ENCODE measurements at regions not wholly inside any gene's neighbourhood (a gene's known extent, or its start where the extent isn't known, plus 50 kb on each side); places are given as distances from the start of the nearest gene placed in this dataset.

- H3K27ac Mint-ChIP-seq: peak overlapping the region; percentile 92
Observed at GRCh38 chr13:55013051-55013450, 1984.4 kb downstream of the OLFM4 start.

GRCh38 chr13:55029280-55029679 lies 2000.7 kb downstream of the OLFM4 start:
- no peak for DNase-seq (ENCODE audit: low spot score)
- Mint-ChIP-seq H3K27ac (no peak overlapping the region), H3K9me3 (peaks cover 28% of the 10 kb centered on the region), H3K27me3 (ENCODE audit: low read depth) (peaks cover 7% of the 10 kb centered on the region), H3K4me1 (no peaks in the 10 kb centered on the region; the same call in 1 of the 2 replicates), H3K36me3 (peaks cover 24% of the 10 kb centered on the region), H3K4me3 (no peak overlapping the region)
- ChIA-PET POLR2A (no interaction called here), CTCF (no interaction called here)
- TF ChIP-seq ZNF396 (CRISPR knock-in tag; IDR thresholded peaks at IDR 0.05; ENCODE audit: borderline replicate concordance) (no peak), NFATC4 (CRISPR knock-in tag; IDR thresholded peaks at IDR 0.05) (no peak), TEAD1 (CRISPR knock-in tag; IDR thresholded peaks at IDR 0.05) (no peak), CBFB (CRISPR knock-in tag; IDR thresholded peaks at IDR 0.05; ENCODE audit: low read depth) (no peak), NR3C1 (CRISPR knock-in tag; conservative IDR thresholded peaks at IDR 0.05; ENCODE audit: low read depth) (no peak), CDX4 (CRISPR knock-in tag; IDR thresholded peaks at IDR 0.05; ENCODE audit: borderline replicate concordance) (no peak)
- ATAC-seq: no peak

More at GRCh38 chr13:55013051-55013450, 1984.4 kb downstream of the OLFM4 start:
- CTCF ChIA-PET: interaction anchor here (0.7 kb wide), 1 partner anchor 11 kb away, joined by 3 read pairs; no protein-coding TSS in a partner anchor
- no peaks in the 10 kb centered on the region for H3K27me3 Mint-ChIP-seq (ENCODE audit: low read depth)
- H3K9me3 Mint-ChIP-seq: peaks cover 14% of the 10 kb centered on the region
- peaks cover 36% of the 10 kb centered on the region for H3K4me1 Mint-ChIP-seq
- H3K36me3 Mint-ChIP-seq: peaks cover 7% of the 10 kb centered on the region
- TF ChIP-seq IRF1 (CRISPR knock-in tag; IDR thresholded peaks at IDR 0.05) (no peak), RELA (CRISPR knock-in tag; IDR thresholded peaks at IDR 0.05; ENCODE audit: borderline replicate concordance) (no peak), MLX (CRISPR knock-in tag; IDR thresholded peaks at IDR 0.05) (no peak), ESRRA (CRISPR knock-in tag; IDR thresholded peaks at IDR 0.05; ENCODE audit: borderline replicate concordance) (no peak), ZBTB21 (CRISPR knock-in tag; IDR thresholded peaks at IDR 0.05; ENCODE audit: borderline replicate concordance) (no peak), ZNF425 (CRISPR knock-in tag; conservative IDR thresholded peaks at IDR 0.05) (no peak), ZNF232 (CRISPR knock-in tag; IDR thresholded peaks at IDR 0.05) (no peak), ZNF416 (CRISPR knock-in tag; IDR thresholded peaks at IDR 0.05) (no peak), NFE2L1 (CRISPR knock-in tag; IDR thresholded peaks at IDR 0.05) (no peak), E2F5 (CRISPR knock-in tag; IDR thresholded peaks at IDR 0.05) (no peak), OVOL2 (CRISPR knock-in tag; IDR thresholded peaks at IDR 0.05; ENCODE audit: borderline replicate concordance) (no peak), TCF7 (CRISPR knock-in tag; IDR thresholded peaks at IDR 0.05; ENCODE audit: low read depth) (no peak), CTCF (IDR thresholded peaks at IDR 0.05) (no peak), ATF1 (CRISPR knock-in tag; IDR thresholded peaks at IDR 0.05) (no peak), TP53 (CRISPR knock-in tag; IDR thresholded peaks at IDR 0.05) (no peak), TEAD1 (CRISPR knock-in tag; IDR thresholded peaks at IDR 0.05) (no peak), ELF4 (CRISPR knock-in tag; IDR thresholded peaks at IDR 0.05; ENCODE audit: low read depth) (no peak), SMAD3 (CRISPR knock-in tag; IDR thresholded peaks at IDR 0.05; ENCODE audit: borderline replicate concordance) (no peak), EMX1 (CRISPR knock-in tag; IDR thresholded peaks at IDR 0.05) (no peak)
- DNase-seq (ENCODE audit: low spot score): no peak
- H3K4me3 Mint-ChIP-seq: no peak overlapping the region
- POLR2A ChIA-PET: no interaction called here
- peak; percentile 91 for ATAC-seq
